GM21360 (cell line): ENCODE measurements at regions not wholly inside any gene's neighbourhood (a gene's known extent, or its start where the extent isn't known, plus 50 kb on each side); places are given as distances from the start of the nearest gene placed in this dataset.
"Not testable (repeated sequence)": the region's sequence is repeated elsewhere in the genome, so short reads cannot be mapped to it uniquely, and the experiment has no call there.

Source experiments
- ATAC-seq: cut with Tn5 transposase; IDR thresholded peaks from one replicate; pipeline ENCODE4 v1.9.1; 2021; ENCODE audit warnings: mild to moderate bottlenecking, moderate library complexity; ENCODE audit not compliant: unreplicated experiment

- no peak for ATAC-seq
Measured at GRCh38 chr7:69217516-69218350, 380.5 kb upstream of the AUTS2 start.

DNA sequence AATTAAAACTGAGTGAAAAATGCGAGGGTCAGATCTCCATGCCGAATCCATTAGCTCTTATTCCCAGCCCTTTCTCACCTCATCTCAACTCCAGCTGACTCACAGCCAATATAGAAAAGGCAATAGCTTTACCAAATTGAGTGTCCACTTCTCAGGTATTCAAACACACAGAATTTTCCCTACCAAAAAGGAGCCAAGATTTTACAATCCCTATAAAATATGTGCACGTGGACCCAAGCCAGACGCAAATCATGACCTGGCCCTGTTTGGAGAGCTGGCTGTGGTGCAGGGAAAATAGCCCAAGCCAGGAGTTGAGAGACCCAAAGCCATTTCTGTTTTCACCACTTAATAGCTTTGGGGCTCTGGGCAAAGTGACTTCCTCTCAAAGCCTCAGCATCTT is 379.7 kb upstream of the AUTS2 start:
- ATAC-seq: no peak

- no peak for ATAC-seq
Measured at GRCh38 chr7:69219381-69219780, 378.9 kb upstream of the AUTS2 start.

DNA sequence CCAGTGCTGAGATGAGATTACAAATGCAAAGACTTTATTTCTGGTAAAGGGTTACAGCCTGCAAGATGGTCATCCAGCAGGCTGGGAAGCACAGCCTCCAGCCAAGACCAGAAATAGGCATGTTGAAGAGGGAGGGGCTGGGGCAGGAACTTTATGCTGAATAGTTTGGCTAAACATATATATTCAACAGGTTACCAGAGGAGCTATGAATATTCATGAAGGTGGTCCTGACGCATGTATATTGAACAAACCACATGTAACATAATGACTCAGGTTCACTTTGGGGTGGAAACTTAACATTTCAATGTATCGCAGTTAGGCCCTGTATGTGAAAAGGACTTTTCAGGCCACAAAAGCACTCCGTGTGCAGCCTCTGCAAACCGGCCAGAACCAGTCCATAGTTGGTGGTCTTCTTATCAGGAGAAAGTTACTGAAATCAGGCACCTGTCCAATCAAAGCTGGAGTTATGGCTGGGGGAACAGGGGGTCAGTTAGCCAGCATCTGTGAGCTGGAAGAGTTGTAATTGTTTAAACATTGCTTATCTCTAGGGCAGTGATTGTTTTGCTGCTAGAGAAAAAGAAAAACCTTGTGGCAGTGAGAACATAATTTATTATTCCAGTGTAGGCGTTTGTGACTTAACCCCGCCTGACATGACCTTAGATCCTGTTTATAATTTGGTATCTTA is 372.9 kb upstream of the AUTS2 start:
- no peak for ATAC-seq

- ATAC-seq: no peak
Measured at GRCh38 chr7:69228212-69228811, 370.0 kb upstream of the AUTS2 start.

- no peak for ATAC-seq
Measured at GRCh38 chr7:69232445-69233376, 365.6 kb upstream of the AUTS2 start.

DNA sequence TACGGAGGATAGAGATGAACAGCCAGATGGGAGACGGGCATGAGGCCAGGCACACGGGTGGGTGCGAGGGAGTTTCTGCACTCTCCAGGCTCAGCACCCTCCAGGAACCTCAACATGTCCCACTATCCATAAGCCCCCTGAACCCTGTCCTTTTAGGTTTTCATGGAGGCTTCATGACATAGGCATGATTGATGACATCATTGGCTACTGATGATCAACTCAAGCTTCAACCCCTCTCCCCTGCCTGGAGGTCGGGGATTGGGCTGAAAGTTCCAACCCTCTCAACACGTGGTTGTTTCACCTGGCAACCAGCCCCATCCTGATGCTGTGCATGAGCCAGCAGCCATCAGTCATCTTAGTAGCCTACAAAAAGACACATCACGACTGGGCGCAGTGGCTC is 360.7 kb upstream of the AUTS2 start:
- no peak for ATAC-seq

DNA sequence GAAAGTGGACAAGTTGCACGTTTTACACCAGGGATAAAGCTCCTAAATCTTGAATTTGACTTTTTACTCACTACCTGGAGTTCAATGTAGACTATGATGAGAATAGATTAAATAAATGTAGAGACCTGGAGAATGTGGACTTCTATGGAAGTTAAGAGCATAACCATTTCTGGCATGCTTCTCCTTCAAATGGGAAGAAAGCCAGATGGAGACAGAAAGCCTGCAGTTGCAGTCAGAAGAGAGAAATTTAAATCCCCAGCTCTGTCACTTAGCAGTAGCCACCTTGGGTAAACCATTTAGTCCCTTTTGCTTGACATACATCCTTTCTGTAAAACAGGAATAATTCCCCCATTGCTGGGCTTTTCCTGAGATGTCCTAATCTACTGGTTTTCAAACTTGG is 355.3 kb upstream of the AUTS2 start:
- no peak for ATAC-seq

- no peak for ATAC-seq
Measured at GRCh38 chr7:69244701-69245100, 353.6 kb upstream of the AUTS2 start.

DNA sequence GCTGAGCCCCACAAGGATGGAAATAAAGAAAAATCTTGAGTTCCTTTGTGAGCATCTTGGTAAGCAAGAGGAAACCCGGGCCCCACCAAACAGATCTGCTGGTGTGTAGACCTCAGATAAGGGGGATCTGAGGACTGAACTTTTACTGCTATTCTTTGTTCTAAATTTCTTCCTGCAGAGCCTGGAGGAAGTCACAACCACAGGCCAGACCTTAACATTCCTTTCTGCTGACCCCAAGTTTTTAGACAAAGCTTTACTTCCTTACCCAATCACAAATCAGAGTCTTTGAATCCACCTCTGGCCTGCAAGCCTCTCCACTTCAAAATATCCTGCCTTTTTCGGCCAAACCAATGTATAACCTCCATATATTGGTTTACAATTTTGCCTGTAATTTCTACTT is 352.6 kb upstream of the AUTS2 start:
- ATAC-seq: no peak

DNA sequence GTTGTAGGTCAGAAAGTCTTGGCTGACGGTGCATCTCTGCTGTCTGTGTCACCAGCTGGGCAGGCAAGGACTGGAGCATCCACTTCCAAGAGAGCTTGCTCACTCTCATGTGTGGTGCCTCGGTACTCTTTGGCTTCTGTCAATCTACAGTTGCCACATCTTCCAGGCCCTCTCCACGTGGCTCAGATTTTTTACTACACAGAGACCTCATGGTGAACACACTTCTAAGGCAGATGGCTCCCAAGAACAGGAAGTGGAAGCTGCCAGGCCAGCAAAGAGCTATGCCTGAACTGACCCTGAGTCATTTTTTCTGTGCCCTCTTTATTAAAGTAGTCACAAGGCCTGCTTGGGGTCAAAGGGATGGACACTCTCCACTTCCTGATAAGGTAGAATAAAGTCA is 351.5 kb upstream of the AUTS2 start:
- no peak for ATAC-seq

DNA sequence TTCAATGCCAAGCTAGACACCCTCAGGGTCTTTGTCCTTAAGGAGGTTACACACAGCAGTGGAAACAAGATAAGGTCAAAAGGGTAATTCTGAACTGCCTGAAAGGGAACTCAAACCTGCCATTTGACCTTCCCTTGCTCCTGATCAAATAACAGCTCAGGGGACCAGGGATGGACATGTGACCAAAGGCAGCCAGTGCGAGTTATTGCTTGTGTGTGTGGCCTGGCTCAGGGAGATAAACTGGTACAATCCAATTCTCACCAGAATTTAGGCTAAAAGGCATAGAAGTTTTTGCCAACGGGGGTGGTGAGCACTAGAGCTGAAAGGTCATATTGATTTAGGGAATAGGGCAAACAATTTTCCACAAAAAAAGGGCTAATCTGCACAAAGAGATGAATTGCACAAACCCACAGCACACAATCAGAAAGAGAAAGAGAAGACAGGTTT is 349.9 kb upstream of the AUTS2 start:
- ATAC-seq: not testable (repeated sequence)

DNA sequence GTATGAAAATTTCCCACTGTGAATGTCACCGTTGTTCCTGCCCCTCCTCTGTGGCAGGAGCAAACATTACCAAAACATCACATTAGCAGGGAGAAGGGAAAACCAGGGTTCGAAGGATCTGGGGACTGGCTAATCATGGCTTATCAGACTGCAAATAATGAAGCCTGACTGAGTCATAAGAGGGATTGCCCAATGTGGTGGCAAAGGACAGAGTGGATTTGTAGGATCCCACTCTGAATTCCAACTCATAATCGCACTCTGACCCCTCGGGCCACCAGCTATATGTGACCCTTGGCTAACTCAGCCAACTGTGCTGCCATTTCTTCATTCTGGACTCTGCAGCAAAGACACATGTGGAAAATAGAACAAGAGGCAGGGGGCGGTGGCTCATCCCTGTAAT is 347.3 kb upstream of the AUTS2 start:
- ATAC-seq: no peak

DNA sequence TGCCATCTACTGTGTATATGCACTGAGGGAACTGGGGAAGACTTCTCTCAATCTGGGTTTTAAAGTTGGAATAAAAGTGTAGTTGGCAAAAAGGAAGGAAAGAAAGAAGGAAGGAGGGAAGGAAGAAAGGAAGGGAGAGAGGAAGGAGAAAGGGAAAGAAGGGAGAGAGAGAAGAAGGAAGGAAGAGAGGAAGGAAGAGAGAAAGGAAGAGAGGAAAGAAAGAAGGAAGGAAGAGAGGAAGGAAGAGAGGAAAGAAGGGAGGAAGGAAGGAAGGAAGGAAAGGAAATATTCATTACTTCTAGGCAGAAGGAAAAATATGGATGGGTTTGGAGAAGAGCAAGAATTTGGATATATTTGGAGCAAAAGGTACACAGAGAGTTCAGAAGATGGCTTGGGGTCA is 343.6 kb upstream of the AUTS2 start:
- no peak for ATAC-seq

DNA sequence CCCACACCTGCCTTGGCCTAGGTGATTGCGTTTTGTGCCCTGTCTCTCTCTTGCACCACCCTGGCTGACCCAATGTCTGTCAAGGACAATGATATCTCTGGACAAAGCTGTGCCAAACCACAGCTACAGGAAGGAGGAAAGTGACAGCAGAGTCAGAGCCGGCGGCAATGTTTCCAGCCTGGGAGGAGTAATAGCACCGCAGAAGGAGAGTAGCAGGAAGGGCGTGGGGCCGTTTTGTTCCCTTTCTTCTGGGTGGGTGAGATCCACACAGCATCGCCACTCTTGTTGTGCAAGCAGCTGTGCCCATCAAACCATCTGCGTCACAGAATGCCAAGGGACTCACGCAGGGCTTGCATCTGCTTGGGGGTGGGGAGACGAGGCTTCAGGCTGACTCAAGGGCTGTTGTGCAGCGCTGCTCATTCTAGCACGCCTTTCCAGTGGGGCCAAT is 341.6 kb upstream of the AUTS2 start:
- ATAC-seq: no peak

DNA sequence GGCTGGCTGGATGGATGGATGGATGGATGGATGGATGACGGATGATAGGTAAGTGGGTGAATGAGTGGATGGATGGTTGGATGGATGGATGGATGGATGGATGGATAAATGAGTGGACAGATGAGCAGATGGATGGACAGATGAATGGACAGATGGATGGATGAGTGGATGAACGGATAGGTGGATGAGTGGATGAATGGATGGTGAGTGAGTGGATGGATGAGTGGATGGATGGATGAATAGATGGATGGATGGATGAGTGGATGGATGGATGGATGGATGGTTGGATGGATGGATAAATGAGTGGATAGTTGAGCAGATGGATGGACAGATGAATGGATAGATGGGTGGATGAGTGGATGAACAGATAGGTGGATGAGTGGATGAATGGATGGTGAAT is 340.7 kb upstream of the AUTS2 start:
- no peak for ATAC-seq

DNA sequence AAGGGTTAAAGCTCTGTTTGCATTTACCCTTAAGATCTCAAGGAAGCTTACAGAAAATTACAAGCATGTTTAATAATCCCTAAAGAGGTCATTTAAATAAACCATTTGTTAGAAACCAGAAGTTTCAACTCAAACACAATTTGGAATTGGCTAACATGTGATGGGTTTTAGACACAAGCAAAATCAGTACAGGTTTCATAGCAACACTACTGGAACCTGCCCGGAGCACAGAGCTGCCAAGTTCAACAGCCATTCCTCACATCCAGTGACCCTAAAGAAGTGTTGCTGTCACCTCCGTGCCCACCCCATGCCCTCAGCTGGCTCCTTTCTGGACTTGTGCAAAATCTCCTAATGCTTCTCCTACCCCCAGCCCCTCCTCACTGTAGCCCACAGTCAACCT is 338.8 kb upstream of the AUTS2 start:
- ATAC-seq: no peak

DNA sequence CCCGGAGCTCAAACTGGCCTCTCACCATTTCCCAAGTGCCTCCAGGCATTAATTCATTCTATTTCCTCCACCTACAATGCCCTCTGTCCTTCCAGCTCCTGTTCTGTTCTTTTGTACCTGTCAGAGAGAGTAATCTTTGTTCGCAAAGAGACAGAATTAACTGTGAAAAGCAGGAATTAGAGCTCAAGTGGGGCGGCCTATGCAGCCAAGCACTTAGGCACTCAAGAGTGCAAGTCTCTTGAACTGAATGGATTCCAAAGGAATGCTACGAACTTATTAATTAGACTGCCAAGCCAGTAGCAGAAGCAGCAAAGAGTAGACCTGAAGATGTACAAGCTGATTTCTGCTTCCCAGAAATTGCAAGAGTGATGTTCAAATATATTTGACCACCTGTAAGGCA is 338.3 kb upstream of the AUTS2 start:
- no peak for ATAC-seq

DNA sequence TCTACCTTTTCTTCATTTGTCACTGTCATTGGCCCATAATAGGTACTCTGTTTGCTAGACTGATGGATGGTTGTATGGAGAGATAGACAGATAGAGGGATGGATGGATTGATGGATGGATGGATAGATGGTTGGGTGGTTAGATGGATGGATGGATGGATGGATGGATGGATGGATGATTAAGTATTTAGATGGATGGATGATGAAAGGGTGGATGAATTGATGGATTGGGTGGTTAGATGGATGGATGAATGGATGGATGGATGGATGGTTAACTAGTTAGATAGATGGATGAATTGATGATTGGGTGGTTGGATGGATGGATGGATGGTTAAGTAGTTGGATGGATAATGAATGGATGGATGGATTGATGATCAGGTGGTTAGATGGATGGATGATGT is 334.7 kb upstream of the AUTS2 start:
- ATAC-seq: no peak

- no peak for ATAC-seq
Measured at GRCh38 chr7:69269806-69270205, 328.5 kb upstream of the AUTS2 start.

DNA sequence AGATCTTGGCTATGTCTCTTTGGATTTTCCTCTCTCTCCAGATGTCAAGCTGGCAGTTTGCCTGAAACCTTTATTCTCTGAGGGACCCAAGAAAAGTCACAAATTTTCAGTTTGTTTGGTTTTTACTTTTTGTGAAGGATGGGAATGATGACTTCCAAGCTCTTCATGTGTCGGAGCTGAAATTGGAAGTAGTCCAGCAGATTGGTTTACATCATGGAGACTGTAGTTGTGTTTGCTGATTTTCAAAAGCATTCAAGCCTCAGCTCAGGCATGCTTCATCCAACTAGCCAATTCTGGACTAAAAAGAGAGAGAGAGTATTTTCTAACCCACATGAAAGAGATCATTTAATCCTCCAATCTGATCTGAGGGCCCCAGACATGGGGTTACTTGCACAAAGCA is 326.2 kb upstream of the AUTS2 start:
- no peak for ATAC-seq
